Esophagus muscularis mucosa (tissue), 4 donors: ENCODE measurements at regions not wholly inside any gene's neighbourhood (a gene's known extent, or its start where the extent isn't known, plus 50 kb on each side); places are given as distances from the start of the nearest gene placed in this dataset.

Experiments
- CTCF ChIP-seq, 3 experiments: fragments of 200-600 bp in 2 of 3; fragments of 450-650 bp in 1 of 3; sonication (generic) in 2 of 3; IDR thresholded peaks; one replicate each; pipeline ENCODE4 v1.5.1; 2017 to 2019; ENCODE audit warnings: antibody characterized with exemption in 3 of 3, mild to moderate bottlenecking in 2 of 3, moderate library complexity in 1 of 3
- EP300 ChIP-seq: sonication (generic); formaldehyde crosslinking; IDR thresholded peaks from one replicate; pipeline ENCODE4 v1.6.1; 2017; ENCODE audit warnings: antibody characterized with exemption
- POLR2A ChIP-seq: fragments of 450-650 bp; IDR thresholded peaks from one replicate; pipeline ENCODE4 v1.6.1; 2017; ENCODE audit warnings: antibody characterized with exemption, moderate library complexity, mild to moderate bottlenecking, low read depth
- POLR2AphosphoS5 ChIP-seq, 2 donors: sonication (generic); formaldehyde crosslinking; IDR thresholded peaks; one replicate each; pipeline ENCODE4 v1.6.1; 2017; ENCODE audit warnings: antibody characterized with exemption in 2 of 2

DNA sequence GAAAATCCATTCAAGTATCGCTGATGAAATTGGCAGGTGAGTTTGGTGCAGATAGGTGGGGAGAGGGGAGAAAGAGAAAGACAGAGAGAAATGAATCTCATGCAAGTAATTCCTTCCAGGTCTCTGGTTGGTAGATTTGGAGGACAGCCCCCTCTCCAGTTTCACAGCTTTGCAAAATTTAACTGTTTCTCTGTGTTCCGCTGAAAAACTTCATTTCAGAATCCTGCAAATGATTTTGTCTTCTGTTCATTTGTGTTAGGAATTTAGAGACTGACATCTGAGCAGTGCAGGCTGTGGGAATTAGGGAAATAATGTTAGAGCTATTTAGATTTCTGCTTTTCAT lies 328.5 kb downstream of the FBXW7 start:
- TF ChIP-seq POLR2A = no peak
- no peak for TF ChIP-seq EP300
- no peak for TF ChIP-seq CTCF (IDR thresholded peaks at IDR 0.05)
- TF ChIP-seq POLR2AphosphoS5 (IDR thresholded peaks at IDR 0.05) = no peak
